Epithelial cell of proximal tubule (primary cell): ENCODE measurements at regions not wholly inside any gene's neighbourhood (a gene's known extent, or its start where the extent isn't known, plus 50 kb on each side); places are given as distances from the start of the nearest gene placed in this dataset.

Experiments
- DNase-seq: peaks from one replicate; pipeline ENCODE4 v3.0.0-alpha.2; 2011; ENCODE audit warnings: low read depth
- H3K4me3 ChIP-seq: 2 replicates; pipeline ENCODE4 v1.5.1; 2011; ENCODE audit warnings: low read depth, mild to moderate bottlenecking, low read length
- TF ChIP-seq, protein P1 (sequence below): conservative IDR thresholded peaks from 2 replicates; pipeline ENCODE4 v1.5.1; 2012; ENCODE audit warnings: low read depth, mild to moderate bottlenecking, low read length

DNA sequence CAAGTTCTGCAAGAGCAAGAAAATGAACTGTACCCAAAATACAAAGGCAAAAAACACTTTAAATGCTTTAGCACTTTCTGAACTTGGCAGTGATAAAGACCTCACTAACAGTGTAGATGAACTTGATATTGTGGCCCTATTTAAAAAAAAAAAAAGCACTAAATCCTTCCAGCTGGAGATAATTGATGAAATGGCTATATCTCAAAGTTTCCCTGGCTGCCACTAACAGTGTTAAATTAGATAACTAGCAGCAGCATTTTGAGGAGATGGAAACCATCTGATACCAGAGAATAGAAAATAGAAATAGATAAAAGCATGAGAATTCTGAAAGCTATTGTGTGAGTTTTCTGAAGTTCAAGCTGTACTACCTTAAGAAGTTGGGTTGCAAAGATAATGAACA is 317.2 kb downstream of the RWDD3 start:
- TF ChIP-seq, protein P1, sequence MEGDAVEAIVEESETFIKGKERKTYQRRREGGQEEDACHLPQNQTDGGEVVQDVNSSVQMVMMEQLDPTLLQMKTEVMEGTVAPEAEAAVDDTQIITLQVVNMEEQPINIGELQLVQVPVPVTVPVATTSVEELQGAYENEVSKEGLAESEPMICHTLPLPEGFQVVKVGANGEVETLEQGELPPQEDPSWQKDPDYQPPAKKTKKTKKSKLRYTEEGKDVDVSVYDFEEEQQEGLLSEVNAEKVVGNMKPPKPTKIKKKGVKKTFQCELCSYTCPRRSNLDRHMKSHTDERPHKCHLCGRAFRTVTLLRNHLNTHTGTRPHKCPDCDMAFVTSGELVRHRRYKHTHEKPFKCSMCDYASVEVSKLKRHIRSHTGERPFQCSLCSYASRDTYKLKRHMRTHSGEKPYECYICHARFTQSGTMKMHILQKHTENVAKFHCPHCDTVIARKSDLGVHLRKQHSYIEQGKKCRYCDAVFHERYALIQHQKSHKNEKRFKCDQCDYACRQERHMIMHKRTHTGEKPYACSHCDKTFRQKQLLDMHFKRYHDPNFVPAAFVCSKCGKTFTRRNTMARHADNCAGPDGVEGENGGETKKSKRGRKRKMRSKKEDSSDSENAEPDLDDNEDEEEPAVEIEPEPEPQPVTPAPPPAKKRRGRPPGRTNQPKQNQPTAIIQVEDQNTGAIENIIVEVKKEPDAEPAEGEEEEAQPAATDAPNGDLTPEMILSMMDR, result no peak
- DNase-seq, result no peak
- no peak overlapping the region for H3K4me3 ChIP-seq

DNA sequence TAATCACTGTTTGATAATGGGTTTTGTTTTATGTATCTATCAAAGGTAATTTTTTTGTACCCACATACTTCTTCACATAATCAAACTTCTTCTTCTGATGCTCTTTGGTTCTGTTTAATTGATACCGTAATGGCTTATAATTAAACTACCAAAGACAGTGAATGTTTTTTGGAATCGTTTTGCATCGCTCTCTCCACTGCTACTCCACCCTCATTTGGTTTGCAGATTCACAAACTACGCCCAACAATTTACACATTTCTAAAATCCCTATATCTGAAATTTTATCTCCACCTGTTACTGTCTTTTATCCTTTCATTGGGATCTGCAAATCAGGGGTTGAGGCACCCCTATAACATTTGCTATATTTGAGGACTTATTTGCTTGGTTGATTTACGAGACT is 319.6 kb downstream of the RWDD3 start:
- DNase-seq, result no peak
- H3K4me3 ChIP-seq, result no peak overlapping the region
- TF ChIP-seq, protein P1, result no peak

DNA sequence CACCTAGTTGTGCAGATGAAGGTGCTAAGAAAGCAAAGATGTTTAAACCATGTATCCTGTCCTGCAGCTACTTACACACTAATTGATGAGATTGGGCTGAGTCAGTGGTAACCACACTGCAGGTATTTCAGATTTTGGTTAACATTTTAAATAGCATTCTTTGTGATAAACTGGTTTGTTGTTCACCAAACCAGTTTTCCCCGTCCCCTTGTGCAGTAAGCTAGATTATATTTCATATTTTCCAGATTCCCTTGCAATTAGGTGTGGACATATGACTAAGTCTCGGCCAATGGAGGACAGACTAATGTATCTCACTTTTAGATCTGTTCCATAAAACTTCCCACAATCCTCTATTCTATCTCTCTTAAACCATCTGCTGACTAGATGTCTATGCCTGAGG is 320.4 kb downstream of the RWDD3 start:
- DNase-seq, result no peak
- H3K4me3 ChIP-seq, result no peak overlapping the region
- TF ChIP-seq, protein P1, result no peak

DNA sequence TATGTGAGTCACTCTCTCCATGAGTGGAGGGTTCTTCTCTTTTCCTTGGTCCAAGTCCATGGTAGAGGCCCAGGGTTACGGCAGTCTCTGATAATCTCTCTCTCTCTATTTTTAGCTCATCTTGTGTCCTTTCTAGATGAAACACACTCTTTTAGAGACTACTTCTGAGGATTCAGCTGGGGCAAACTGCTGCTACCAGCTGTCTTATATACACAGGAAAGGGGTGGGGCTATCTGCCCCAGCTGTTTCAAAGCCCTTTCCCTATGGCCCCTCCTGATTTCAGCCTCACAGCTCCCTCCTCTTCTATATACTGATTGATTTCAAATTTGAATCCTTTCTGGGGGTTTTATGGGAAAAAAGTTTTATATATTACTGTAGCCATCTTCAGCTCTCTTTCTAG is 324.8 kb downstream of the RWDD3 start:
- no peak overlapping the region for H3K4me3 ChIP-seq
- DNase-seq, result no peak
- TF ChIP-seq, protein P1, result no peak

DNA sequence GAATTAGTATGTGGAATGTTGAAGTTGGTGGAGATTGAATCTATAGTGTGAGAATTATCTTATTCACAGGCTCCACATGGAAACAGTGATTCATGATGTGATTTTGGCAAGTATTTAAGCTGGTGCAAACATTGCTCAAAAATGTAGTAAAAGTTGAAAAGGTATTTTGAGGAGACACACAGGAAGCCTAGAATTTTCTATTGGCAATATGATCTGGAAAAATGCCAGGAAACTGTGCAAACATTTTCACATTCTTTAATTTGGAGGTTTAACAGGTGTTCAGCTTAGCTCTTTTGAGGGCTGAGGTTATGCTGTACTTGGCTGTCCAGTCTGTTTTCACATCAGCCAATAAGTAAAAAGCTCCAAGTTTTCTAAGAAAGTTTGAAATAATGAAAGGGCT is 327.3 kb downstream of the RWDD3 start:
- H3K4me3 ChIP-seq, result no peak overlapping the region
- TF ChIP-seq, protein P1, result no peak
- DNase-seq, result no peak

DNA sequence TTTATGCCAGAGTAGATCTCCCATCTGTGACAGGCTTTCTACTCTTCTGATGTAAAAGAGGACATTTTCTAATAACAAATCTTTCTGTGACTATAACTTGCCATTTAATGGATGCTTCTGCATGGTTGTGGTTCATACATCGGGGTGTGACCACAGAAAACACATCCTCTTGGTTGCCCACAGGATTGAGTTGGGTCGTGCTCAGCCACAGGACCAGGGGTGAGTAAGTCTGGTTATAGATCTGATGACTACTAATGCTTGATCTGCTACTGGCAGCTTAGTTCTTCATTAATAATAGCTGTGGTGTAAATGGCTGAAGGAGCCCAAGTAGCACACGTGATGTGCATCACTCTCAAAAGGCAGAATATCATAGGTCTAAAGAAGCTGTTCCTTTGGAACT is 328.2 kb downstream of the RWDD3 start:
- DNase-seq, result no peak
- TF ChIP-seq, protein P1, result no peak

DNA sequence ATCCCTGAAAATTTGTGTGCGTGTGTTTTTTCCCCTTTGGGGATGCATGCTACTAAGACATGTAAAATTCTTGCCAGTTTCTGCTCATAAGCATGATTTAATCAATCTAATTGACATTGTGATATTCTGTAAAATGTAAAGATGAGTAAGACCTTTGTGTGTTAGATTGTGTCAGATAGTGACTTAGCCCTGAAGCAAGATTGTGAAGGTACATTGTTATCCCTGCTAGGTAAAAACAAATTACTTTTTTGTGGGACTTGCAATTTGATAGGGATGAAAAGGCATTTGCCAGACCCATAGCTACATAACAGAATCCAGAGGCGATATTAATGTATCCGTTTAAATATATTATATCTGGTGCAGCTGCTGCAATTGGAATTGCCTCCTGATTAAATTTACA is 338.0 kb downstream of the RWDD3 start:
- no peak for DNase-seq
- TF ChIP-seq, protein P1, result no peak
- no peak overlapping the region for H3K4me3 ChIP-seq

More for the DNA sequence above, 328.2 kb downstream of the RWDD3 start:
- H3K4me3 ChIP-seq, result no peak overlapping the region
